ENCODE measurements at regions not wholly inside any gene's neighbourhood (a gene's known extent, or its start where the extent isn't known, plus 50 kb on each side); places are given as distances from the start of the nearest gene placed in this dataset.

GRCh38 chr5:124404796-124405195 lies 341.6 kb downstream of the ZNF608 start:
- ChIA-PET CTCF (no interaction called here), POLR2A (no interaction called here)

GRCh38 chr5:124403281-124403680 lies 343.2 kb downstream of the ZNF608 start:
- CTCF ChIA-PET = no interaction called here
- POLR2A ChIA-PET = no interaction called here

- ChIA-PET CTCF (no interaction called here), POLR2A (no interaction called here)
Measured at GRCh38 chr5:124402144-124402581, 344.3 kb downstream of the ZNF608 start.

GRCh38 chr5:124401476-124402143 lies 344.8 kb downstream of the ZNF608 start:
- POLR2A ChIA-PET = no interaction called here
- CTCF ChIA-PET = no interaction called here

GRCh38 chr5:124399426-124399961 lies 346.9 kb downstream of the ZNF608 start:
- ChIA-PET POLR2A (no interaction called here), CTCF (no interaction called here)

GRCh38 chr5:124398460-124398859 lies 348.0 kb downstream of the ZNF608 start:
- POLR2A ChIA-PET = no interaction called here
- CTCF ChIA-PET = no interaction called here

GRCh38 chr5:124397317-124397716 lies 349.1 kb downstream of the ZNF608 start:
- POLR2A ChIA-PET = no interaction called here
- CTCF ChIA-PET = no interaction called here

- POLR2A ChIA-PET = no interaction called here
- CTCF ChIA-PET = no interaction called here
Measured at GRCh38 chr5:124395926-124396325, 350.5 kb downstream of the ZNF608 start.

- ChIA-PET POLR2A (no interaction called here), CTCF (no interaction called here)
Measured at GRCh38 chr5:124395287-124395686, 351.2 kb downstream of the ZNF608 start.

- ChIA-PET CTCF (no interaction called here), POLR2A (no interaction called here)
Measured at GRCh38 chr5:124394700-124395245, 351.7 kb downstream of the ZNF608 start.

GRCh38 chr5:124393584-124394379 lies 352.7 kb downstream of the ZNF608 start:
- CTCF ChIA-PET = no interaction called here
- POLR2A ChIA-PET = no interaction called here

GRCh38 chr5:124383693-124384092 lies 362.7 kb downstream of the ZNF608 start:
- ChIA-PET CTCF (no interaction called here), POLR2A (no interaction called here)

GRCh38 chr5:124377386-124377785 lies 369.1 kb downstream of the ZNF608 start:
- ChIA-PET POLR2A (no interaction called here), CTCF (no interaction called here)

- CTCF ChIA-PET = no interaction called here
- POLR2A ChIA-PET = no interaction called here
Measured at GRCh38 chr5:124373883-124374282, 372.6 kb downstream of the ZNF608 start.

- POLR2A ChIA-PET = no interaction called here
- CTCF ChIA-PET = no interaction called here
Measured at GRCh38 chr5:124372457-124372856, 374.0 kb downstream of the ZNF608 start.

- ChIA-PET POLR2A (no interaction called here), CTCF (no interaction called here)
Measured at GRCh38 chr5:124371111-124371706, 375.2 kb downstream of the ZNF608 start.

GRCh38 chr5:124370601-124371000 lies 375.8 kb downstream of the ZNF608 start:
- ChIA-PET POLR2A (no interaction called here), CTCF (no interaction called here)

GRCh38 chr5:124365361-124365801 lies 381.1 kb downstream of the ZNF608 start:
- ChIA-PET CTCF (no interaction called here), POLR2A (no interaction called here)

- CTCF ChIA-PET = no interaction called here
Measured at GRCh38 chr5:124355928-124356327, 390.5 kb downstream of the ZNF608 start.

GRCh38 chr5:124353016-124353415 lies 393.4 kb downstream of the ZNF608 start:
- POLR2A ChIA-PET = no interaction called here
- CTCF ChIA-PET = no interaction called here

More at GRCh38 chr5:124355928-124356327, 390.5 kb downstream of the ZNF608 start:
- POLR2A ChIA-PET = no interaction called here

- ChIA-PET POLR2A (no interaction called here), CTCF (no interaction called here)
Measured at GRCh38 chr5:124352312-124352711, 394.1 kb downstream of the ZNF608 start.
